ENCODE measurements at regions not wholly inside any gene's neighbourhood (a gene's known extent, or its start where the extent isn't known, plus 50 kb on each side); places are given as distances from the start of the nearest gene placed in this dataset.

DNA sequence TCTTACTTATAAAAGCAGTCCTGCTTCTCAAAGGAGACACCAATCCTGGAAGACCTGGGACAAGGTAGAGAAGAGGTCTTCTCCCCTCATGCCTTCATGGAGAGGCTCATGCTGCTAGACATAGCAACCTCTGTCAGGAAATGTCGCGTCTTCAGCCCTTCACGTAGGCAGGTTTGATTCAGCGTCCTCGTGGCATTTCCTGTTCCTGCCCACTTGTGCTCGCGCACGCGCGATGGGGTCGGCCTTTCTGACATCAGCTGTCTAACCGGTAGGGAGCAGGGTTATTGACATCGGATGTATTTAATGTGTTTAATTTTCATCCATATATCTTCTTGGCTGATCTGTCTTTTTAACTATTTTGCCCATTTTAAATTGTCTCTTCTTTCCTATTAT, 292.4 kb downstream of the THBS2 start:
- TF ChIP-seq, protein P1, sequence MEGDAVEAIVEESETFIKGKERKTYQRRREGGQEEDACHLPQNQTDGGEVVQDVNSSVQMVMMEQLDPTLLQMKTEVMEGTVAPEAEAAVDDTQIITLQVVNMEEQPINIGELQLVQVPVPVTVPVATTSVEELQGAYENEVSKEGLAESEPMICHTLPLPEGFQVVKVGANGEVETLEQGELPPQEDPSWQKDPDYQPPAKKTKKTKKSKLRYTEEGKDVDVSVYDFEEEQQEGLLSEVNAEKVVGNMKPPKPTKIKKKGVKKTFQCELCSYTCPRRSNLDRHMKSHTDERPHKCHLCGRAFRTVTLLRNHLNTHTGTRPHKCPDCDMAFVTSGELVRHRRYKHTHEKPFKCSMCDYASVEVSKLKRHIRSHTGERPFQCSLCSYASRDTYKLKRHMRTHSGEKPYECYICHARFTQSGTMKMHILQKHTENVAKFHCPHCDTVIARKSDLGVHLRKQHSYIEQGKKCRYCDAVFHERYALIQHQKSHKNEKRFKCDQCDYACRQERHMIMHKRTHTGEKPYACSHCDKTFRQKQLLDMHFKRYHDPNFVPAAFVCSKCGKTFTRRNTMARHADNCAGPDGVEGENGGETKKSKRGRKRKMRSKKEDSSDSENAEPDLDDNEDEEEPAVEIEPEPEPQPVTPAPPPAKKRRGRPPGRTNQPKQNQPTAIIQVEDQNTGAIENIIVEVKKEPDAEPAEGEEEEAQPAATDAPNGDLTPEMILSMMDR (IDR thresholded peaks at IDR 0.05; ENCODE audit: borderline replicate concordance, extremely low read depth, low read length, poor library complexity, severe bottlenecking), result no peak
- no peak for TF ChIP-seq EZH2 (IDR thresholded peaks at IDR 0.05; ENCODE audit: borderline replicate concordance, low read depth, low read length, severe bottlenecking)
